ENCODE measurements at regions not wholly inside any gene's neighbourhood (a gene's known extent, or its start where the extent isn't known, plus 50 kb on each side); places are given as distances from the start of the nearest gene placed in this dataset.
A peak's percentile ranks its signal among the peaks of the same experiment; 100 is the strongest.

DNA sequence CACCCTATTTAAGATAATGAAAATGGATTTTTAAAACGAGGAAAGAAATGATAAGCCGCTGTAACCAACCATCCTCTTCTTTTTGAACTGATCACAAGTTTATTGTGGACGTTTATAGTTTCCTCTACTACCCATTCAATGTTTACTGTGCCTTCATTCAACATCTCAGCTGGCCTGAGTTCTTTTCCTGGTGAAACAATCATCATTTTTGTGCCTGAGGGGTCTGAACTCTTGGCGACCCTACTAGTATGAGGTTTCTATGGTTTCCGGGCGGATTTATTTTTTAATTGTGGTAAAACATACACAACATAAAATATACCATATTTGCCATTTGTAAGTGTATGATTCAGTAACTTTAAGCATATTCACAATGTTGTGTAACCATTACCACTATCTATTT lies 100.7 kb downstream of the SPRY1 start:
- no peak for DNase-seq (ENCODE audit: low spot score)

DNA sequence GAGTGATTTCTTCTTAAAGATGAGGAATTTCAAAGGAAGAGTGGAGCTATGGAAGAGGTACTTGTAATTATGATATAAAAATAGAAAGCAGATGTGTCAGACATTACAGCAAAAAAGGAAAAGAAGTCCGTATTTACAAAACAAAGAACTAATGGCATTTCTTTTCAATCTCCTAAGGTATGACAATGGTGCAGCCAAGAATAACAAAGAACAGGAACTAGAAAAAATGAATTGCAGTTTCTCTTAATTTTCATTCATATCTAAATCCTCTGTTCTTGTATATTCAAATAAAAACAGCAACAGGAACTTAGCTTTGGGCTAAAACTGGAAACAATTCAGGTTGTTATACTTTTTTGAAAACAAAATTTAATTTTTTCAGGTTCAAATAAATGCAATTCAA lies 105.1 kb downstream of the SPRY1 start:
- no peak for DNase-seq (ENCODE audit: low spot score)

DNA sequence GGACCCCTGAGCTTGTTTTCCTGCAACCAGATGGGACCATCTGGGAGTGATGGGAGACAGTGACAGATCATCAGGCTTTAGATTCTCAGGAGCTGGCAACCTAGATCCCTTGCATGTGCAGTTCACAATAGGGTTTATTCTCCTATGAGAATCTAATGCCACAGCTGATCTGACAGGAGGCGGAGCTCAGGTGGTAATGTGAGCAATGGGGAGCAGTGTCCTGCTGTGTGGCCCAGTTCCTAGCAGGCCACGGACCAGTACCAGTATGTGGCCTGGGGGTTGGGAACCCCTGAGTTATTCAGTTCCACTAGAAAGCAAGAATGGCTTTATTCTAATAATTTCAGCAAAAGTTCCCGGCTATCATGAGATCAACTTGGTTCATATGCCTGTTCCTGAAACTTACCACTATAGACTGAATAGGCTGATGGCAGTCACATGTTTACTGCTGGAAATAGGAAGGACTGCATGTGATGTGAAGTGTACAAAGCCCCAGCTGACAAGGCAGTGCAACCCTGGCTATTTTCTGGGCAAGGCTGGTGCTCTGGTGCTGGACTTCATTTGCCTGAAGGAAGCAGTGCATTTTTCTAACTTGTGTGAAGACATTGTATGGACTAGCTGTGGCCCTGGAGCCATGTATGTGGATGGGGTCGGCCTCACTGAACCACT lies 107.2 kb downstream of the SPRY1 start:
- peak; percentile 45 for DNase-seq (ENCODE audit: low spot score)

DNA sequence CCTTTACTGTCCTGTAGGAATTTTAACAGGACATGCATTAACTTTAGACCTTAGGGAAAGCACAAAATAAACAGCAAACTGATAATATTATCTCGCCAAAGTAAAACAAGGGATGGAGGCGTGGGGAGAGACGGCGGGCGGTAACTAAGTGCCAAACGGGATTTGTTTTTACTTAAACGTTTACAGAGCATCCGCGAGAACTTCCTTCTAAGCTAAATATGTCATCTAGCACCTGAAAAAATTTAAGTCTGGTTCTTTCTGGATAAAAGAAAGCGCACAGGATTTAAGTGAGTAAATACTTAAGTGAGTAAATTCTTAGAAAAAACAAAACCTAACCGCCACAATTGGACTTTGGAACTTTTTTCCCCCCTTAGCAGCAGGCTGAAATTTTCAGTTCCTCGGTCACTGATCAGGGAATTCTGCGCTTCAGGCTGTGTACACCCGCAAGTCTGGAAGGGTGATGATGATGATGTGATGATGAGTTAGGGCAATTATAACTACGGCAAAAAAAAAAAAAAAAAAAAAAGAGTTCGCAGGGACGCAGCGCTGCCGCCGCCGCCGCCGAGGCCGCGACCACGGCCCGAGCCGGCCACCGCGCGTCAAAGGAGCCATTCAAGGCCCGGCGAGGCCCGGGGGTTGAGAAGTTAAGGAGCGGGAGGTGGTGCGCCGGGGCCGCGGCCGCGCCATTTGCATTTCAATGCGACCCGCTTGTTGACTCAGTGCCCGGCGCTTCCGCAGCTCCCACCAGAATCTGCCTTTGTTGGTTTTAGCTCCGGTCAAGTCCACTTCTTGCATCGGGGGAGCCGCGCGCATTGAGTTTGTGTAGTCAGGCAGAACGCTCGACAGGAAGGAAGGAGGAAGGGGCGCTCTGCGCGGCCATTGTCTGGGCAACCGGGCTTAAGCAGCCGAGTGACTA lies 108.8 kb downstream of the SPRY1 start:
- peak; percentile 76 for DNase-seq (ENCODE audit: low spot score)

DNA sequence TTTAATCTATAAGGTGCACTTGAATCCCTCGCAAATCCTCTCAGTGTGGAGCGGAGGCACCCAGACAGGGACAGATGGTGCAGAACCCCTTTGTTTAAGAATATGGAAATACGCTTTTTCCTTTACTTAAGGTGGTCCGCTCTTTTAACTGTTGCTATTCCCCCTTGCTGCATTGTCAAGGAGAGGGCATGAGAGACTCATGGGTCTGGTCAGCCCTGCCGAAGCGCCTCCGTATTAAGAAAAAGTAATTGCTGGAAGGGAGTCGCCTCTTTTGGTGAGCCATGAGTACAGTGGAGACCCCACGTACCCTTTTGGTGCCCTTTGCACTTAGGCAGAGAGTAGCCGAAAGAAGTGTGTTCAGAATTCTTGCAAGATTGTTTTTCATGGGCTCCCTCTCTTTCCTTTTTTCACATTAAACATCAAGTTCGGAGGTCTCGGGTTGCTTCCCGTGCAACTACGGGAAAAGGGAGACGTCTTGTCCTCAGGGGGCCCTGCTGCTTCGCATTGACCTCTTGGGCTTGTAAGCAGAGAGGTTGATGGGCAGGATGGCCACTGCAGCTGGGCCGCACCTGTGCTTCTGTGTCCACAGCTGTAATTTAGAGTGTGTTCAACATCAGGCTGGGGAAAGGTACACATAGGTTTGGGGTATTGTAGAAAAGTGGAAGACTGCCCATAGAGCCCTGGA lies 109.6 kb downstream of the SPRY1 start:
- no peak for DNase-seq (ENCODE audit: low spot score)

DNA sequence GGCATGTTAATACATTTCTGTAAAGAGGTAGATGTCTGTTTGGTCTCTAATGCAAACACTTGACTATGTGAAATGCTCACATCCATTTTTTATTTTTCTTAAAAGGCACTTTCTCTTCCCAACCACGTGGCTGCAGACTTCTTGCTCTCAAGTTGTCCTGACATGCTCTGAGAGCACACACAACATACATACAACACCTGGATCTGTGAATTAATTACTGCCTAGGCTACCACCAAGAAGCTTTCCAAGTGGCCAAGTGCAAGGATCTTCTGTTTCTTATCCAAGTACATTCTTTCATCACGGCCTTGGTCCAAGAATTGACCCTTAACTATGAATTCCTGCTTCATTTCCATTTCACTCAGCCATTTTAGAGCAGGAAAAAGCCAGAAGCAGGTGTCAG lies 110.8 kb downstream of the SPRY1 start:
- DNase-seq (ENCODE audit: low spot score), result no peak

DNA sequence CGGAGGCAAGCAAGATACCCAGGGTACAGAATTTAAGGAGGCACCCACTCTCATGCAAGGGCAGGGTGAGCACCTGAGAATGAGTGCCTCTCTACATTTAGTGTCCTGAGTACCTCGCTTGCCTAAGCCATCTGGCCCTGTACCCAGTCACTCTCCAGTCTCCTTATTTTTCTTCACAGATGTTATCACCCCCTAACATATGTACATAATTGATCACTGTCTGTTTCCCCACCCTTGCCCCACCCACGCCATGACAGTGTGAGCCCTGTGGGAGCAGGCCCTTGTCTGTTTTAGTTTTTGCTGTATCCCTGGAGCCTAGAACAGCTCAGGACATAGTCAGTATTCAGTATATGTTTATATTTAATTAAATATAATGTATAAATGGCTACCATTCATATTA lies 113.6 kb downstream of the SPRY1 start:
- DNase-seq (ENCODE audit: low spot score), result no peak

DNA sequence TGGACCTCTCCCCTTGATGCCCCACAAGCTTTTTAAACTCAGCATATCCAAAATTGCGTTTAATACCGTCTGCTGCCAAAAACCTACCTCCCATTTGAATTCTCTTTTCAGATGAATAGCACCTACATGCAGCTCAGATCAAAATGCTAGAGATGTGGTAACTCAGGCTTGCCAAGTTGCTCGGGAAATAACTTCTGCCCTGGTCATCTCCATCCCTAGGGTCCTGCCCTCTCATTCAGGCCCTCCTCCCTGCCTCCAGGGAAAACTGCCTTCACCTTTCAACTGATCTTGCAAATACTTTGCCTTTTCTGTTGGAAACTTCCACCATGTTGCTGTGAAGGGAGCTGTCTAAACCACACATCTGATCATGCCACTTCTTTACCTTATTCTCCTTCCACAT lies 114.1 kb downstream of the SPRY1 start:
- no peak for DNase-seq (ENCODE audit: low spot score)

DNA sequence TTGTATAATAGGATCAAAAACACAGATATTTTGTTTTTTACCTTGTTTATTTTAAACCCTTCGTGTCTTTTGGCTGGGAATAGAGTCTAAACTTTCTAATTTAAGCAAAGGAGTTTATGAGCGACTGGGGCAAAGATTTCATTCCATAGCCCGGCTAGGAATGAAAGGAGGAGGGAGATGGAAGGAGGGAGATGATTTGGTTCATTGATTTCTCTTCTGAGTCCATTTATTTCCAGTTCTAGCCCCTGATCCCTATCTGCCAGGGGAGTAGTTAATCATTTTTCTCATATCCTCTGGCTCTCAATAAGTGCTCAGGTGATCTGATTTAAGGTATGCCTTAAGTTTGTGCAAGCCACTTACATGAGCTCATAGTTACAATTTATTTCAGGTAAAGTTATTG lies 120.0 kb downstream of the SPRY1 start:
- DNase-seq (ENCODE audit: low spot score), result no peak

DNA sequence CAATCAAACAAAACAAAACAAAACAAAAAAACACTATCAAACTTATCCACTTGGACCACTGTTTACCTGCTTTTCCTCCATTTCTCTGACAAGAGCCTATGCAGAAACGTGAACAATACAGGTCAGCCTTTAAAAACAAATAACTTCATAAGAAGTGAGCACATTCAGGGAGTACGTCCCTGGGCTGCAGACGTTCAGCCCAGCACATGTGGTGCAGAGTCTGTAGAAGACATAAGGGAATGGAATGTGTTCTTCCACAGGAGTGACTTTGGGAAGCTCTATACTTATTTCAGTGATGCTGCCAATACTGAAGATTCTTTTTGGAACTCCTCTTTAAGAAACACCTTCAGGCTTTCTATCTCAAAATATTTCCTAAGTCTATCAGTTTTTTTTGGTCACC lies 120.6 kb downstream of the SPRY1 start:
- DNase-seq (ENCODE audit: low spot score), result no peak

DNA sequence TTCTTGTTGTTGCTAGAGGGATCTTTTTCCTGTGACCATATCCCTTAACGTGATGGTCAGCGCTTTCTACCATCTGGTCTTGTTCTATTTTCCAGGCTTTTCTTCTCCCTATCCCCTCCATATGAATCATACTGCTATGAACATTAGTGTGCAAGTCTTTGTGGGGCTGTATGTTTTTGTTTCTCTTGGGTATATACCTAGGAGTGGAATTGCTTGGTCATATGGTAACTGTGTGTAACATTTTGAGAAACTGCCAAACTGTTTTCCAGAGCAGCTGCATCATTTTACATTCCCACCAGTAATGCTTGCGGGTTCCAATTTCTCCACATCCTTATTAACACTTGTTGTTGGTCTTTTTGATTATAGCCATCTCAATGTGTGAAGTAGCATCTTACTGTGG lies 121.4 kb downstream of the SPRY1 start:
- no peak for DNase-seq (ENCODE audit: low spot score)

DNA sequence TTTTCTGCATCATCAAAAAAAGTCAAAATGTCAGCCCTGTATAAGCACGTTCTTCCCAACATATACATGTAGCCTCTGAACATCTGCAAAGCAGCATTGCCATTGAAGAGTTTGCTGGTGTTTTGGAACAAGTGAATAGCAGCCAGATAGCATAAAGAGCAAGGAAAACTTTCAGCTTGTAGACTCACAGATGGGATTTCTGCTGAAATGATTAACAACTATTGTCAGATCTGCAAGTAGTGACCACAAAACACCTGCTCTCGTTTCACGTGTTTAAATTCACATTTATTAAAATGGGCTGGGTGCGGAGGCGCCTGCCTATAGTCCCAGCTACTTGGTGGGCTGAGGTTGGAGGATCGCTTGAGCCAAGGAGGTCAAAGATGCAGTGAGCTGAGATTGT lies 123.7 kb downstream of the SPRY1 start:
- DNase-seq (ENCODE audit: low spot score), result no peak

DNA sequence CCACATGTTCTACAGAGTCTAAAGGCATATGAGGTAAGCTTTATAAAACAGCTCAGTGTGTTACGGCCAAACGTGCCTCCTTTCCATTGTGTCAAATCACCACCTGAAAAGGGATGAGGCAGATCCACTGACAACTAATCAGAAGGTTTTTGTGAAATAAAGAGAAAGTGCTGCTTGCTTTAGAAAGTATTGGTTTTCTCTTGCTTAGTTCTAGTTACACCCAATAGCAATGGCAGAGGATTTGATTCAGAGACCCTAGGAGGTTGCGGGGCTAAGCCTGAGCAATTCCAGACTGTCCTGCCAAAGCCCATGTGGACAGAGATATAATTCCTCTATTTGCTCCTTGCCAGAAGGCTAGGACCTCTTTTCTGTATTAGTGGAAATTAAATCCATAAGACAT lies 125.5 kb downstream of the SPRY1 start:
- DNase-seq (ENCODE audit: low spot score), result no peak

DNA sequence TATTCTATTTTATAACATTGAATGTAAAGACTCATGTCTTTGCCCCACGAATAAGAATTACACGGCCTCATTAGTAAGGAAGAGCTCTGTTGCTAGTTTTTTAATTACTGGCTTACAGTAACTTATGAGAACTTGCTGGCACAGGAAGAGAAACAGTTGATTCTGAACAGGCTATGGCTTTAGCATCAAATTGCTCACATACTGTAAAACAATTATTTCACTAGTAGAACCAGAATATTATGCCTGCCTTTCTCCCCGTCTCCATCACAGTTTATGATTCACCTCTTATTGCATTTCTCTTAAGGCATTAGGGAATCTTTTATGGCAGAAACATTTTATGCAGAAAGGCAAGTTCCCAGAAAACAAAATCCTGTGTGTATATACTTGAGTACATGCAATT lies 126.1 kb downstream of the SPRY1 start:
- no peak for DNase-seq (ENCODE audit: low spot score)

DNA sequence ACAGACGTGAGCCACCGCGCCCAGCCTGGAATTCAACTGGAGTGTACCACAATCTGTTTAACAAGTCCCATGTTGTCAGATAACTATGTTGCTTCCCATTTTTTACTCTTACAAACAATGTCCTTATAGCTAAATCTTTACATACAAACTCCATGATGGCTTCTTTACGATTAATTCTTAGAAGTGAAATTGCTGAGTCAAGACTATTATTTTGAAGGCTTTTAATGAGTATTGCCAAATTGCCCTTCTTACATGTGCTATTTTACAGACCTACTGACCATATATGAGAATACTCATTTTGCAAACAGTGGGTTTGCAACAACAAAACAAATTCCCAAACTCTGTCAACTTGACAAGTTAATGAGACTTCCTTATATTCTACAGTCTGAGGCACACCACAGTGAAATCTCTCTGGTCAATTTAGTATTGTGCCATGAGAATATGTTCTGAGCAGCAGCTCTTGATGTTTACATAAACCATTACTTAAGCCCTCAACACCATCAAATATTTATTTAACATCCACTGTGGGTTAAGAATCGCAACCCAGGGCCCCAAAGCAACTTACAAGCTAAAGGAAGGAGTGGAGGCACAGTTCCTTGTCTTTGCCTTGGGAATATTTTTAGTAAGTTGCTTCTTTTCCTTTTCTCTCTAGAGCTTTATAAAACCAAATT lies 128.5 kb downstream of the SPRY1 start:
- no peak for DNase-seq (ENCODE audit: low spot score)

DNA sequence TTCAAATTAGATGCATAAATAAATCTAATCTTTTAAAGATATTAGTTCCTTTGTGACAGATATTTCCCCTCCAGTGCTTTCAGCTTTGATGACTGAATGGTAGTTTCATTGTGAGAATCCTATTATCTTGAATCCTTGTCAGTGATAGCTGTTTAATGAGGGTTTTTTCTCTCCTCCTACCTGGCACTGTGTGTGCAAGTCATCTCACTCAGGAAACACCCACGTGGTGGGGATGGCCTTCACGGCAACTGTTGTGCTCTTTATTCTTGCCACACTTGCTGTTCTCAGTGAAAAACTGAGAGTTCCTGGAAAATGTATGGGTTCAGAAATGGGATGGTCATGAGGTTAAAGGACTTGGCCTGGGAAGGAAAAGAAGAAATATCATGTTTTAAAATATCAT lies 129.9 kb downstream of the SPRY1 start:
- no peak for DNase-seq (ENCODE audit: low spot score)

DNA sequence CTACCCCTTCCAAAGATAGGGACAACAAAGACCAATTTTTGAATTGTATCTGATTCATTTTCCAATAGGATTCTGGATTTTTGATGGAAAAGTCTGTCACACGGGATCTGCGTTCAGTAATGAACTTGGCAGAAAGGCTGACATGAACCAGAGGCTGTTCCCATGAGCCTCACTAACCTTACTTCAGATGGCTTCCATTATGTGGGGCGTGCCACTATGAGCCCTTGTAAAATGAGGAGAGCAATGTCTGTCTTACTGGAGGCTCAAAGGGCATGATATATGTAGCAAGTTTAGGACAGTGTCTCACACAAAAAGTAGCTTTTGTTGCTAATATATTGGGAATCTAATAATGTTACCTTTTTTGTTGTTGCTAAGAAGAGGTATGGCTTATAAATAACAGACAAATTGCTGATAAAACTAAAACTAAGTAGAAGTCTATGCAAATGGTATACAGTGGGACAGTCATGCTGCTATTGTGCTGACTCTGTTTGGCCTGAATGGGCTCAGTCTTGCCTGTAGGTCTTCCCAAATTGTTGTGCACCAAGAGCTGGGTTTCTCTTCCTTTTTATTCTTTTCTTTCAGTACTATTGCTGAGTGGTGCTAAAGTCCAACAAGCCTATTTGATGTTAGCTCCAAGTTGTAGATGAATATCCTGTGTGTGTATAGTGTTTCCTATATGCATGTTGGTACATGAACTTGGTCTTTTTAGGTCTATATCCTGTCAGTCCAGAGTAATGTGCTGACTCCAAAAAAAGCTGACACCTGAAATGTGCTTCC lies 132.1 kb downstream of the SPRY1 start:
- peak; percentile 8 for DNase-seq (ENCODE audit: low spot score)

DNA sequence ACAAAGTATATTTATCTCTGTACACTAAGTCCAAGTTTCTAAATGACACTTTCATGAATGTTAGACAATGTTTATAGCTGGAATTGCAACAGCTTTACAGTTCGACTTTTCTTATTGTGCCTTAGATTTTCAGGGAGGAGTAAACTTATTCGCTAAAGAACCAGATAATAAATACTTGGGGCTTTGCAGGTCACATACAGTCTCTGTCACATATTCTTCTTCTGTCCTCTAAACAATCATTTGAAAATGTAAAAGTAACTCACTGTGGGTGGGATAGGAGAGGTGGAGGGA lies 132.6 kb downstream of the SPRY1 start:
- DNase-seq (ENCODE audit: low spot score), result no peak

DNA sequence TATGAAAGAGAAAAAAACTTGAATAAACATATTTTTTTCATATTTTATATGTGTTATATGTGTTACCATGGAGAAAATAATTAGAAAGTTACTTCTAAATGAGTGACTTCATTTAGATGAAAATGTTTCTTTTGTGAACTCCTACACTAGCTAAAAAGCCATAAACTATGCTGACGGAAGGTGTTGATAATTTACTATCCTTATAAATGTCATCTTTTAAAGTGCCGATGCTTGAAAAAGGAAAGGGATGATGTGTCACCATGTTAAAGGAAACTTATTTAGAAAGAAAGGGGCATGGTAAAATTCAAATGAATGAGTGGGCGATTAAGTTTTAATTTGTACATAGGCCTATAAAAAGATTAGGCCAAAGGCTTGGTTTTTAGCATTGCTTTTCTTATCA lies 133.8 kb downstream of the SPRY1 start:
- no peak for DNase-seq (ENCODE audit: low spot score)

DNA sequence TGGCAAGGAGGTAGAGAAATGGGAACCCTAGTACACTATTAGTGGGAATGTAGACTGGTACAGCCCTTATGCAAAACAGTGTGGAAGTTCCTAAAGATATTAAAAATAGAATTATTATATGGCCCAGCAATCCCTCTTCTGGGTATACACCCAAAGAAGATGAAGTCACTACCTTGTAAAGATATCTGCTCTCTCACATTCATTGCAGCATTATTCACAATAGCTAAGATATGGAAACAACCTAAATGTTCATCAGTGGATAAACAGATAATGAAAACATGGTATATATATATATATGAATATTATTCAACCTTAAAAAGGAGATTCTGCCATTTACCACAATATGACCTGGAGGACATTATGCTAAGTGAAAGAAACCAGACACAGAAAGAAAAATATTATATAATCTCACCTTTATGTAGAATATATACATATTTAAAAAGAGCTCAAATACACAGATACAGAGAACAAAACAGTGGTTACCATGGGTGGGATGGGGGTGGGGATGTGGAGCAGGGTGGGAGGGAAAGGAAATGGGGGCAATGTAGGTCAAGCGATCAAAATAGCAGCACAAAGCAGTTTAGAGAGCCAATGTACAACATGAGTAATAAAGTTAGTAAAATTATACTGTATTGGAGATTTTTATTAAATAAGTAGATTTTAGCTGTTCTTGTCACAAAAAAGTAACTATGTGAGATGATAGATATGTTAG lies 138.6 kb downstream of the SPRY1 start:
- no peak for DNase-seq (ENCODE audit: low spot score)

DNA sequence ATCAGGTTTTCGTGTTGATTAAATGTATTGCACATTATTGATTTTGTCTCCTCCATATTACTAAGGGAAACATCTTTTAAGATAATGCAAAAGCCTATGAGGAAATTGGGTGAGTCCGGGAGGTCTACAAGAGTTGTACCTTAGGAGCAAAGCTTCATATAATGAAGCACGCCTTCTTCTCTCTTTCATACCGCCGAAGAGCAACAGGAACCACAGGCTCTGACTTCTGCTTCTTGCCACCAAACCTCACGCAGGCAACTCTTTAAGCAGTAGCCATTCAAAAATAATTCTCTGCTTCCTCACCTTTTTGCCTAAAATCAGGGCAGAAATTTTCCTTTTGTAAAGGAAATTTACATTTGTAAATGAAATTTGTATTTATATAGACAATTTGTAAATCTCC lies 139.6 kb downstream of the SPRY1 start:
- no peak for DNase-seq (ENCODE audit: low spot score)

Data from Ammon's horn (tissue), 1 donor.